GDM1 (cell line): ENCODE measurements at regions not wholly inside any gene's neighbourhood (a gene's known extent, or its start where the extent isn't known, plus 50 kb on each side); places are given as distances from the start of the nearest gene placed in this dataset.
A peak's percentile ranks its signal among the peaks of the same experiment; 100 is the strongest.
"Not testable (repeated sequence)": the region's sequence is repeated elsewhere in the genome, so short reads cannot be mapped to it uniquely, and the experiment has no call there.

ENCODE experiments used
- DNase-seq: peaks from one replicate; lab custom pipeline; 2025; lab: John Stamatoyannopoulos, UW

DNA sequence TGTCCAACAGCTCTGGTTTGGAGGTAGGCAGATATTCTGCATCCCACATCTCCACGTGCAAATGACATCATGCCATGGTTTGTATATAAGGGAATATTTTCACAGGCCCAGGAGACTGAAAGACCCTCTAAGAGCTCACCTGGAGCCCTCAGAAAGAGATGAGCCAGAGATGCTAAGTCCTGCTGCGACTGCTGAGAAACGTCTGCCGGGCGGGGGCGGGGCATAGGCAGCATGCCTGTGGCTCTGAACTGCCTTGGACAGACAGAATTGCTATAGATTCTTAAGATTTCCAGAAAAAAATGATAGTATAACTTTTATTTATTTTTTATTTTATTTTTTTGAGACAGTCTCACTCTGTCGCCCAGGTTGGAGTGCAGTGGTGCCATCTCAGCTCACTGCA is 64.2 kb upstream of the METTL9 start:
- DNase-seq = not testable (repeated sequence)

DNA sequence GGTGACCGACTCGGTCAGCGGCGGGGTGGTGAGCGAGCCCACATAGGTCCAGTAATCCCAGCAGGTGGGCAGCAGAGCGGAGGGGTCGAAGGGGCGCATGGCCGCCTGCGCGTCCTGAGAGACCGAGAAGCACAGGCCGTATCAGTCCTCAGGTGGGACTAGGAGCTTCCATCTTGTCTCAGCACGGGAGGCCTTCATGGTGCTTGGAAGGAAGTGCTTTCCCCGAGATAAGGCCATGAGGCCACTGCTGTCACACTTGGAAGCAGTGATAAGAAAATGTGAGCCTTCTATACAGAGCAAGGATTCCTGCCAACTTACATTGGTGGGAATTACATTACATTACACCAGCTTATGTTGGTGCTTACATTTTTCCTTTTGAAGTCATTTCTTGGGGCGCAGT is 62.6 kb upstream of the METTL9 start:
- not testable (repeated sequence) for DNase-seq

DNA sequence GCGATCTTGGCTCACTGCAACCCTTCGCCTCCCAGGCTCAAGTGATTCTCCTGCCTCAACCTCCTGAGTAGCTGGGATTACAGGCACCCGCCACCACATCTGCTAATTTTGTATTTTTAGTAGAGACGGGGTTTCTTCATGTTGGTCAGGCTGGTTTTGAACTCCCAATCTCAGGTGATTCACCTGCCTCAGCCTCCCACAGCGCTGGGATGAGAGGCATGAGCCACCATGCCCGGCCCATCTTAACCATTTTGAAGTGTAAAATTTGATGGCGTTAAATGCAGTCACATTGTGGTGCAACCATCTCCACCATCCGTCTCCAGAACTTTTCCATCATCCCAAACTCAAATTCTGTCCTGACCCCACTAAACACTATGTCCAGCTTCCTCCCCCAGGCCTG is 61.8 kb upstream of the METTL9 start:
- DNase-seq = not testable (repeated sequence)

GRCh38 chr16:21539107-21539618 is 60.2 kb upstream of the METTL9 start:
- not testable (repeated sequence) for DNase-seq

- DNase-seq = not testable (repeated sequence)
These were observed 58.5 kb upstream of the METTL9 start for GRCh38 chr16:21540770-21541433.

DNA sequence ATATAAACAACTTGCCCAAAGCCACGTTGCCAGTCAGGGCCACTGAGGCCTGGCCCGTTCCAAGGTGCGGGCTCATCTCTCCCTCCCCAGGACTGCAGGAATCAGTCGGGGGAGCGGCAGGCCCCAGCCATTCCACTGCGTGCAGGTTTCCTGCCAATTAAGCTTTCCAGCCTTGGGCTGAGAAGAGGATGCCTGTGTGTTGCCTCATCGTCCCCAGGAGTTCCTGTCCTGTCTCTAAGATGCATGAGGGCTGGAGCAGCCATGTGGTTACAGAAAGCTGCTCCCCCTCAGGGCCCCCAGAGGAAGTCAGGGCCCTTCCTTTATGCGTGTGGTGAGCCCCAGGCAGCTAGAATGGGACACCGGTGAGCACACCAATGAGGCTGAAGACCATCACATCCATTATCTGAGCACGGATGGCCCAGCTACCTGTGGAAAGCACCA is 57.7 kb upstream of the METTL9 start:
- peak; percentile 72 for DNase-seq

DNA sequence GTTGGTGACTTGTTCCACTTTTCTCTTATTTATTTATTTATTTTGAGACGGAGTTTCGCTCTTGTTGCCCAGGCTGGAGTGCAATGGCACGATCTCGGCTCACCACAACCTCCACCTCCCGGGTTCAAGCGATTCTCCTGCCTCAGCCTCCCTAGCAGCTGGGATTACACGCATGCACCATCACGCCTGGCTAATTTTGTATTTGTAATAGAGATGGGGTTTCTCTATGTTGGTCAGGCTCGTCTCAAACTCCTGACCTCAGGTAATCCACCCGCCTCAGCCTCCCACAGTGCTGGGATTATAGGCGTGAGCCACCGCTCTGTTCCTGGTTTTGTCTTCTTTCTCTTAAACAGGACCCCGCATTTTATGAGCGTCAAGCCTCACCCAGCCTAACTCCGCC is 57.3 kb upstream of the METTL9 start:
- not testable (repeated sequence) for DNase-seq

GRCh38 chr16:21542491-21543124 is 56.8 kb upstream of the METTL9 start:
- not testable (repeated sequence) for DNase-seq

DNA sequence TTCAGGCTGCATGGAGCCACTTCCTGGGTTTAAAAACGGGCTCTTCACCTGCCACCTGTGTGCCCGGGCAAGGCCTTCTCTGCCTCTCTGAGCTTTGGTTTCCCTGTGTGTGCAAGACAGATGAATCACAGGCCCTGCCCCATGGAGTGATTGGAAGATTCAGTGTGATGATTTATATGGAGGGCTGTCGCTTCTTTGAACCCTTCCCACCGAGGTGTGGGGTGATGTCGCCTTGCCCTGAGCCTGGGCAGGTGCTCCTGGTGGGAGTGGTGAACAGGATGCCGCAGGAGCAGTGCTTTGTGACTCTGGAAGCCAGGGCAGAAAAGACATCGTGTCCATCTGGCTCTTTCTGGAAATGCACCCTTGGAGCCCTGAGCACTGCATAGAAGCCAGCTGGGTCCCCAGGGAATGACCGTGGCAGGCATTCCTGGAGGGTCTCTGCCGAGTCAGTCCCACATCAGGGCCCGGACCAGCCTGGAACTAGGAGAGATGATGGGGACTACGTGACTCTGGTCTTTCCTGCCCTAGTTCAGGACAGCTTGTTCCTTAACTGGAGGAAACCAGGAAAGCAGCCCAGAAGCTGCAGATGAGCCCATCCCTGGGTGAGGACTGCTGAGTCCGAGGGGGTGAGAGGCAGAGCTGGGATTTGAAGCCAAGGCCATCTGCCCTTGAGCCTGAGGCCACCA is 56.1 kb upstream of the METTL9 start:
- DNase-seq = not testable (repeated sequence)

GRCh38 chr16:21545664-21546326 is 53.6 kb upstream of the METTL9 start:
- DNase-seq = not testable (repeated sequence)

DNA sequence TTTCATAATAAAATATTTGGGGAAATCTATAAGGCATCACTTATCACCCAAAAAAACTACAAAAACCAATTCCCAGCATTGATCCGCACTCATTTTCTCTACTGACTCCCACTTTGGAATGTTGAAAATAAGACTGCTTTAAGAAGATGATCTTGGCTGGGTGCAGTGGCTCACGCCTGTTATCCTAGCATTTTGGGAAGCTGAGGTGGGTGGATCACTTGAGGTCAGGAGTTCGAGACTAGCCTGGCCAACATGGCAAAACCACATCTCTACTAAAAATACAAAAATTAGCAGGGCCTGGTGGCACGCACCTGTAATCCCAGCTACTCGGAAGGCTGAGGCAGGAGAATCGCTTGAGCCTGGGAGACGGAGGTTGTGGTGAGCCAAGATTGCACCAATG is 50.0 kb upstream of the METTL9 start:
- not testable (repeated sequence) for DNase-seq
